Activated naive CD8-positive, alpha-beta T cell treated with anti-CD3 and anti-CD28 coated beads for 36 hours (primary cell): ENCODE measurements at regions not wholly inside any gene's neighbourhood (a gene's known extent, or its start where the extent isn't known, plus 50 kb on each side); places are given as distances from the start of the nearest gene placed in this dataset.
"Not testable (repeated sequence)": the region's sequence is repeated elsewhere in the genome, so short reads cannot be mapped to it uniquely, and the experiment has no call there.

ENCODE experiments used
- DNase-seq: peaks from one replicate; pipeline ENCODE4 v3.0.0; 2021
- H3K27ac Mint-ChIP-seq: one replicate; pipeline ENCODE4 v1.8.0; 2022; ENCODE audit warnings: mild to moderate bottlenecking, moderate library complexity, mixed read lengths
- H3K27me3 Mint-ChIP-seq: one replicate; pipeline ENCODE4 v1.8.0; 2022; ENCODE audit warnings: mild to moderate bottlenecking, mixed read lengths
- H3K36me3 Mint-ChIP-seq: one replicate; pipeline ENCODE4 v1.8.0; 2021; ENCODE audit warnings: mild to moderate bottlenecking, mixed read lengths
- H3K4me1 Mint-ChIP-seq: one replicate; pipeline ENCODE4 v1.8.0; 2021; ENCODE audit warnings: mixed read lengths
- H3K4me3 Mint-ChIP-seq: one replicate; pipeline ENCODE4 v1.8.0; 2022; ENCODE audit warnings: mild to moderate bottlenecking, moderate library complexity, mixed read lengths
- H3K9me3 Mint-ChIP-seq: one replicate; pipeline ENCODE4 v1.8.0; 2022; ENCODE audit warnings: mixed read lengths

- H3K9me3 Mint-ChIP-seq, result peaks cover 1% of the 10 kb centered on the region
- H3K4me3 Mint-ChIP-seq, result no peak overlapping the region
- H3K27me3 Mint-ChIP-seq, result no peaks in the 10 kb centered on the region
- H3K27ac Mint-ChIP-seq, result no peak overlapping the region
- no peaks in the 10 kb centered on the region for H3K36me3 Mint-ChIP-seq
- H3K4me1 Mint-ChIP-seq, result no peaks in the 10 kb centered on the region
- no peak for DNase-seq
These were observed 1613.3 kb upstream of the PIK3C3 start for GRCh38 chr18:40341701-40342100.

- no peaks in the 10 kb centered on the region for H3K36me3 Mint-ChIP-seq
- H3K4me1 Mint-ChIP-seq, result no peaks in the 10 kb centered on the region
- peaks cover 10% of the 10 kb centered on the region for H3K9me3 Mint-ChIP-seq
- no peaks in the 10 kb centered on the region for H3K27me3 Mint-ChIP-seq
- DNase-seq, result no peak
- H3K27ac Mint-ChIP-seq, result no peak overlapping the region
- H3K4me3 Mint-ChIP-seq, result no peak overlapping the region
These were observed 1616.8 kb upstream of the PIK3C3 start for GRCh38 chr18:40338284-40338683.

GRCh38 chr18:40326985-40327384 is 1628.0 kb upstream of the PIK3C3 start:
- Mint-ChIP-seq H3K27ac (no peak overlapping the region), H3K4me1 (no peaks in the 10 kb centered on the region), H3K27me3 (no peaks in the 10 kb centered on the region), H3K9me3 (peaks cover 11% of the 10 kb centered on the region), H3K36me3 (no peaks in the 10 kb centered on the region), H3K4me3 (no peak overlapping the region)
- no peak for DNase-seq

- Mint-ChIP-seq H3K4me1 (no peaks in the 10 kb centered on the region), H3K36me3 (no peaks in the 10 kb centered on the region), H3K27me3 (no peaks in the 10 kb centered on the region), H3K9me3 (peaks cover 10% of the 10 kb centered on the region), H3K4me3 (no peak overlapping the region), H3K27ac (no peak overlapping the region)
- DNase-seq, result no peak
These were observed 1629.0 kb upstream of the PIK3C3 start for GRCh38 chr18:40325988-40326387.

GRCh38 chr18:40314199-40314598 is 1640.8 kb upstream of the PIK3C3 start:
- Mint-ChIP-seq H3K27me3 (no peaks in the 10 kb centered on the region), H3K4me3 (no peak overlapping the region), H3K4me1 (no peaks in the 10 kb centered on the region), H3K36me3 (no peaks in the 10 kb centered on the region), H3K9me3 (peaks cover 5% of the 10 kb centered on the region), H3K27ac (no peak overlapping the region)
- no peak for DNase-seq

- H3K4me3 Mint-ChIP-seq, result no peak overlapping the region
- H3K27ac Mint-ChIP-seq, result no peak overlapping the region
- DNase-seq, result no peak
- no peaks in the 10 kb centered on the region for H3K4me1 Mint-ChIP-seq
- H3K36me3 Mint-ChIP-seq, result no peaks in the 10 kb centered on the region
- H3K27me3 Mint-ChIP-seq, result no peaks in the 10 kb centered on the region
- peaks cover 5% of the 10 kb centered on the region for H3K9me3 Mint-ChIP-seq
These were observed 1641.9 kb upstream of the PIK3C3 start for GRCh38 chr18:40313030-40313642.

- H3K4me1 Mint-ChIP-seq, result no peaks in the 10 kb centered on the region
- no peaks in the 10 kb centered on the region for H3K27me3 Mint-ChIP-seq
- H3K36me3 Mint-ChIP-seq, result no peaks in the 10 kb centered on the region
- DNase-seq, result no peak
- H3K9me3 Mint-ChIP-seq, result peaks cover 6% of the 10 kb centered on the region
- H3K4me3 Mint-ChIP-seq, result no peak overlapping the region
- no peak overlapping the region for H3K27ac Mint-ChIP-seq
These were observed 1647.4 kb upstream of the PIK3C3 start for GRCh38 chr18:40307627-40308026.

- Mint-ChIP-seq H3K4me3 (no peak overlapping the region), H3K27ac (no peak overlapping the region), H3K27me3 (no peaks in the 10 kb centered on the region), H3K4me1 (no peaks in the 10 kb centered on the region), H3K36me3 (no peaks in the 10 kb centered on the region), H3K9me3 (peaks cover 7% of the 10 kb centered on the region)
- no peak for DNase-seq
These were observed 1658.2 kb upstream of the PIK3C3 start for GRCh38 chr18:40296717-40297413.

GRCh38 chr18:40292985-40293710 is 1661.9 kb upstream of the PIK3C3 start:
- H3K9me3 Mint-ChIP-seq, result peaks cover 7% of the 10 kb centered on the region
- no peak for DNase-seq
- no peaks in the 10 kb centered on the region for H3K4me1 Mint-ChIP-seq

GRCh38 chr18:40283560-40283959 is 1671.5 kb upstream of the PIK3C3 start:
- Mint-ChIP-seq H3K4me3 (no peak overlapping the region), H3K27me3 (no peaks in the 10 kb centered on the region), H3K4me1 (no peaks in the 10 kb centered on the region), H3K9me3 (peaks cover 7% of the 10 kb centered on the region), H3K36me3 (no peaks in the 10 kb centered on the region), H3K27ac (no peak overlapping the region)
- no peak for DNase-seq

More at GRCh38 chr18:40292985-40293710, 1661.9 kb upstream of the PIK3C3 start:
- H3K36me3 Mint-ChIP-seq, result no peaks in the 10 kb centered on the region
- H3K27ac Mint-ChIP-seq, result no peak overlapping the region
- H3K27me3 Mint-ChIP-seq, result no peaks in the 10 kb centered on the region
- no peak overlapping the region for H3K4me3 Mint-ChIP-seq

GRCh38 chr18:40281356-40281755 is 1673.7 kb upstream of the PIK3C3 start:
- H3K27ac Mint-ChIP-seq, H3K27me3 Mint-ChIP-seq, DNase-seq, H3K4me1 Mint-ChIP-seq, H3K36me3 Mint-ChIP-seq, H3K4me3 Mint-ChIP-seq: not testable (repeated sequence)
- peaks cover 11% of the 10 kb centered on the region for H3K9me3 Mint-ChIP-seq

GRCh38 chr18:40274618-40275196 is 1680.3 kb upstream of the PIK3C3 start:
- Mint-ChIP-seq H3K4me3 (no peak overlapping the region), H3K36me3 (no peaks in the 10 kb centered on the region), H3K27ac (no peak overlapping the region), H3K27me3 (no peaks in the 10 kb centered on the region), H3K4me1 (no peaks in the 10 kb centered on the region), H3K9me3 (peaks cover 6% of the 10 kb centered on the region)
- DNase-seq, result no peak

GRCh38 chr18:40272630-40273231 is 1682.3 kb upstream of the PIK3C3 start:
- Mint-ChIP-seq H3K9me3 (peaks cover 4% of the 10 kb centered on the region), H3K4me1 (no peaks in the 10 kb centered on the region), H3K27ac (no peak overlapping the region), H3K4me3 (no peak overlapping the region), H3K27me3 (no peaks in the 10 kb centered on the region), H3K36me3 (no peaks in the 10 kb centered on the region)
- no peak for DNase-seq

GRCh38 chr18:40259115-40259835 is 1695.8 kb upstream of the PIK3C3 start:
- H3K9me3 Mint-ChIP-seq, result peaks cover 2% of the 10 kb centered on the region
- H3K36me3 Mint-ChIP-seq, result no peaks in the 10 kb centered on the region
- no peak overlapping the region for H3K4me3 Mint-ChIP-seq
- no peaks in the 10 kb centered on the region for H3K4me1 Mint-ChIP-seq
- no peak for DNase-seq
- H3K27ac Mint-ChIP-seq, result no peak overlapping the region
- H3K27me3 Mint-ChIP-seq, result no peaks in the 10 kb centered on the region
